HEK293 (cell line): ENCODE measurements at regions not wholly inside any gene's neighbourhood (a gene's known extent, or its start where the extent isn't known, plus 50 kb on each side); places are given as distances from the start of the nearest gene placed in this dataset.

Source experiments
- CTCF ChIA-PET: fragments of 350-600 bp; formaldehyde crosslinking; extraction: SDS; loops from one replicate; lab custom pipeline; 2021; ENCODE audit warnings: antibody characterized with exemption; lab: Yijun Ruan, JAX
- POLR2A ChIA-PET: fragments of 300-600 bp; formaldehyde crosslinking; extraction: SDS; loops from one replicate; lab custom pipeline; 2020; ENCODE audit warnings: antibody characterized with exemption, inconsistent platforms; lab: Yijun Ruan, JAX
- H3K27ac ChIP-seq: fragments of 200-500 bp; sonication (Bioruptor generic); 2 replicates; pipeline ENCODE4 v1.5.1; 2014; ENCODE audit warnings: low read depth, low read length, control low read depth, inconsistent platforms; ENCODE audit errors: extremely low read depth
- H3K36me3 ChIP-seq, 2 experiments: fragments of 200-500 bp in 1 of 2; sonication (Bioruptor generic) in 1 of 2; 1 replicate in 1 of 2; 2 replicates in 1 of 2; pipeline ENCODE4 v1.5.1; 2014 to 2017; ENCODE audit warnings: inconsistent platforms in 2 of 2, low read length in 2 of 2; ENCODE audit not compliant: control insufficient read depth in 2 of 2, insufficient read depth in 1 of 2
- H3K4me1 ChIP-seq: fragments of 200-500 bp; sonication (Bioruptor generic); 2 replicates; pipeline ENCODE4 v1.5.1; 2014; ENCODE audit warnings: mild to moderate bottlenecking, low read length, inconsistent platforms; ENCODE audit not compliant: control insufficient read depth, insufficient read depth
- H3K4me3 ChIP-seq: 2 replicates; pipeline ENCODE4 v1.5.1; 2011; ENCODE audit warnings: low read depth, mild to moderate bottlenecking, control low read depth, low read length, moderate library complexity
- H3K9me3 ChIP-seq: fragments of 200-500 bp; sonication (Bioruptor generic); 2 replicates; pipeline ENCODE4 v1.5.1; 2014; ENCODE audit warnings: low read depth, low read length, inconsistent platforms; ENCODE audit not compliant: control insufficient read depth, insufficient read depth
- ATF2 ChIP-seq: fragments of 450-650 bp; formaldehyde crosslinking; IDR thresholded peaks from 2 replicates; pipeline ENCODE4 v1.5.1; 2016; ENCODE audit warnings: missing biosample characterization, missing genetic modification characterization, low read depth
- KLF10 ChIP-seq: fragments of 450-650 bp; IDR thresholded peaks from 2 replicates; pipeline ENCODE4 v1.5.1; 2018; ENCODE audit warnings: missing biosample characterization, mild to moderate bottlenecking, missing genetic modification characterization
- MEIS1 ChIP-seq: sonication (generic); formaldehyde crosslinking; IDR thresholded peaks from 2 replicates; pipeline ENCODE4 v1.8.1; 2022; ENCODE audit warnings: missing genetic modification reagents, mild to moderate bottlenecking, borderline replicate concordance
- OVOL3 ChIP-seq: fragments of 450-650 bp; formaldehyde crosslinking; IDR thresholded peaks from 2 replicates; pipeline ENCODE4 v1.5.1; 2016; ENCODE audit warnings: missing biosample characterization, missing genetic modification characterization
- RBAK ChIP-seq: fragments of 450-650 bp; formaldehyde crosslinking; IDR thresholded peaks from 2 replicates; pipeline ENCODE4 v1.5.1; 2016; ENCODE audit warnings: missing biosample characterization, missing genetic modification characterization
- REPIN1 ChIP-seq: fragments of 450-650 bp; formaldehyde crosslinking; IDR thresholded peaks from 2 replicates; pipeline ENCODE4 v1.5.1; 2017; ENCODE audit warnings: missing biosample characterization, missing genetic modification characterization, low read depth
- SP2 ChIP-seq: fragments of 450-650 bp; formaldehyde crosslinking; IDR thresholded peaks from 2 replicates; pipeline ENCODE4 v1.5.1; 2016; ENCODE audit warnings: missing biosample characterization, missing genetic modification characterization
- ZBTB10 ChIP-seq: fragments of 450-650 bp; formaldehyde crosslinking; IDR thresholded peaks from 2 replicates; pipeline ENCODE4 v1.5.1; 2016; ENCODE audit warnings: missing biosample characterization, missing genetic modification characterization
- ZBTB7A ChIP-seq: fragments of 450-650 bp; formaldehyde crosslinking; IDR thresholded peaks from 2 replicates; pipeline ENCODE4 v1.5.1; 2016; ENCODE audit warnings: low read depth, missing biosample characterization, missing genetic modification characterization
- ZFHX2 ChIP-seq: fragments of 450-650 bp; formaldehyde crosslinking; conservative IDR thresholded peaks from 2 replicates; pipeline ENCODE4 v1.5.1; 2016; ENCODE audit warnings: missing biosample characterization, missing genetic modification characterization
- ZNF112 ChIP-seq: fragments of 450-650 bp; formaldehyde crosslinking; IDR thresholded peaks from 2 replicates; pipeline ENCODE4 v1.5.0; 2017; ENCODE audit warnings: missing biosample characterization, missing genetic modification characterization
- ZNF202 ChIP-seq: fragments of 450-650 bp; formaldehyde crosslinking; IDR thresholded peaks from 2 replicates; pipeline ENCODE4 v1.5.1; 2016; ENCODE audit warnings: missing biosample characterization, missing genetic modification characterization, borderline replicate concordance
- ZNF610 ChIP-seq: fragments of 450-650 bp; formaldehyde crosslinking; IDR thresholded peaks from 2 replicates; pipeline ENCODE4 v1.5.1; 2016; ENCODE audit warnings: missing biosample characterization, missing genetic modification characterization, borderline replicate concordance
- ZNF707 ChIP-seq: fragments of 450-650 bp; formaldehyde crosslinking; IDR thresholded peaks from 2 replicates; pipeline ENCODE4 v1.5.1; 2016; ENCODE audit warnings: missing biosample characterization, missing genetic modification characterization
- ZNF768 ChIP-seq: fragments of 450-650 bp; formaldehyde crosslinking; IDR thresholded peaks from 2 replicates; pipeline ENCODE4 v1.5.1; 2018; ENCODE audit warnings: missing biosample characterization, mild to moderate bottlenecking, missing genetic modification characterization

GRCh38 chr4:138964716-138965426, 50.7 kb upstream of the NOCT start:
- CTCF ChIA-PET = no interaction called here
- no peak for TF ChIP-seq REPIN1 (tag by site-specific recombination)
- TF ChIP-seq, all 188 proteins: peak for 0
- H3K9me3 ChIP-seq = no peaks in the 10 kb centered on the region
- H3K4me3 ChIP-seq = no peak overlapping the region
- no peaks in the 10 kb centered on the region for H3K36me3 ChIP-seq
- H3K27ac ChIP-seq = no peak overlapping the region
- POLR2A ChIA-PET = no interaction called here
- H3K4me1 ChIP-seq = no peaks in the 10 kb centered on the region

GRCh38 chr4:138963412-138963811, 52.2 kb upstream of the NOCT start:
- ChIA-PET POLR2A (no interaction called here), CTCF (no interaction called here)
- no peaks in the 10 kb centered on the region for H3K4me1 ChIP-seq

GRCh38 chr4:138961664-138962063, 53.9 kb upstream of the NOCT start:
- POLR2A ChIA-PET = no interaction called here
- CTCF ChIA-PET = no interaction called here
- Histone ChIP-seq H3K27ac (no peak overlapping the region), H3K9me3 (no peaks in the 10 kb centered on the region), H3K4me1 (no peaks in the 10 kb centered on the region), H3K4me3 (no peak overlapping the region), H3K36me3 (no peaks in the 10 kb centered on the region)
- TF ChIP-seq ZNF610 (tag by site-specific recombination) = no peak
- TF ChIP-seq OVOL3 = no peak
- no peak for TF ChIP-seq ATF2 (tag by site-specific recombination)
- no peak for TF ChIP-seq MEIS1
- TF ChIP-seq ZNF768 = no peak
- no peak for TF ChIP-seq RBAK
- TF ChIP-seq KLF10 (tag by site-specific recombination) = no peak
- TF ChIP-seq ZNF112 (tag by site-specific recombination) = no peak
- no peak for TF ChIP-seq ZFHX2 (tag by site-specific recombination)
- no peak for TF ChIP-seq SP2 (tag by site-specific recombination)
- TF ChIP-seq ZNF707 (tag by site-specific recombination) = no peak
- no peak for TF ChIP-seq ZBTB7A (tag by site-specific recombination)
- no peak for TF ChIP-seq ZNF202 (tag by site-specific recombination)

More at GRCh38 chr4:138963412-138963811, 52.2 kb upstream of the NOCT start:
- H3K27ac ChIP-seq = no peak overlapping the region
- no peak overlapping the region for H3K4me3 ChIP-seq
- no peaks in the 10 kb centered on the region for H3K9me3 ChIP-seq
- no peak for TF ChIP-seq ZNF112 (tag by site-specific recombination)
- H3K36me3 ChIP-seq = no peaks in the 10 kb centered on the region

- TF ChIP-seq ZNF112 (tag by site-specific recombination) (no peak), ZBTB10 (tag by site-specific recombination) (no peak)
- TF ChIP-seq, all 188 proteins: peak for 0
- H3K27ac ChIP-seq = no peak overlapping the region
- ChIA-PET POLR2A (no interaction called here), CTCF (no interaction called here)
- H3K9me3 ChIP-seq = no peaks in the 10 kb centered on the region
- H3K4me1 ChIP-seq = no peaks in the 10 kb centered on the region
- no peak overlapping the region for H3K4me3 ChIP-seq
- no peaks in the 10 kb centered on the region for H3K36me3 ChIP-seq
These were observed 54.5 kb upstream of the NOCT start for GRCh38 chr4:138961129-138961528.
